GF-D8 (cell line): ENCODE measurements at regions not wholly inside any gene's neighbourhood (a gene's known extent, or its start where the extent isn't known, plus 50 kb on each side); places are given as distances from the start of the nearest gene placed in this dataset.

Source experiments
- DNase-seq: peaks from one replicate; lab custom pipeline; 2025; lab: John Stamatoyannopoulos, UW

DNA sequence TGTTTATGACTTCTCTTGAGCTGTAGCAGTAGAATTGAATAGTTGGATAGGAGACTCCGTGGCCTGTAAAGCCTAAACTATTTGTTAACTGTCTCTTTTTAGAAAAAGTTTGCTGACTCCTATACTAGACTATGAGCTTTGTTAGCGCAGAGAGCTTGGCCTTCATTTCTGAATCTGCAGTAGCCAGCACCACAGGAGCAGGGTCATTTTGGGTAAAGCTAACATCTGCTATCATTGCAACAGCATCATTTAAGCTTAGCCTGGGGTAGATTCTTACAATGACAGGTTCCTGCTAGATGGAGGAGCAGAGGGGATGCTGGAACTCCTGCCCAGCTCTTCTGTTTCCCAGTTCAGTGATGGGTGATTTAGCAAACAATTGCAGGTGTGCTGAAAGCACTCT is 133.7 kb upstream of the ASTN2 start:
- DNase-seq, result no peak

DNA sequence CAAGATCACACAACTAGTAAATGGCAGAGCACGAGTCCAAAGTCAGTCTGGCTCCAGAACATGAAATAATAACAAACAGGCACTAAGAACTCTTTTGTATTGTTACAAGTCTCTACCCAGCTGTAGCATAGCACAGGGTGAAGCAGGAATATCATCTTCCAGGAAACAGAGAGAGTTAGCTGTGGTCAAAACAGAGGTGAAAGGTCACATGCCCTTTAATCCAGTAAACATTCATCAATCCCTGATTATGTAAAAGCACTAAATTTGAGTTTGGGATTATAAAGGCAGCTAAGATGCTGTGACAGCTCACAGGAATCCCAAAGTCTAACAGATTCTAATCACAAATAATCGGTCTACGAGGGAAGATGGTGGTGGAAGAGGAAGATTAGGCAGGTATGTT is 133.0 kb upstream of the ASTN2 start:
- DNase-seq, result no peak

DNA sequence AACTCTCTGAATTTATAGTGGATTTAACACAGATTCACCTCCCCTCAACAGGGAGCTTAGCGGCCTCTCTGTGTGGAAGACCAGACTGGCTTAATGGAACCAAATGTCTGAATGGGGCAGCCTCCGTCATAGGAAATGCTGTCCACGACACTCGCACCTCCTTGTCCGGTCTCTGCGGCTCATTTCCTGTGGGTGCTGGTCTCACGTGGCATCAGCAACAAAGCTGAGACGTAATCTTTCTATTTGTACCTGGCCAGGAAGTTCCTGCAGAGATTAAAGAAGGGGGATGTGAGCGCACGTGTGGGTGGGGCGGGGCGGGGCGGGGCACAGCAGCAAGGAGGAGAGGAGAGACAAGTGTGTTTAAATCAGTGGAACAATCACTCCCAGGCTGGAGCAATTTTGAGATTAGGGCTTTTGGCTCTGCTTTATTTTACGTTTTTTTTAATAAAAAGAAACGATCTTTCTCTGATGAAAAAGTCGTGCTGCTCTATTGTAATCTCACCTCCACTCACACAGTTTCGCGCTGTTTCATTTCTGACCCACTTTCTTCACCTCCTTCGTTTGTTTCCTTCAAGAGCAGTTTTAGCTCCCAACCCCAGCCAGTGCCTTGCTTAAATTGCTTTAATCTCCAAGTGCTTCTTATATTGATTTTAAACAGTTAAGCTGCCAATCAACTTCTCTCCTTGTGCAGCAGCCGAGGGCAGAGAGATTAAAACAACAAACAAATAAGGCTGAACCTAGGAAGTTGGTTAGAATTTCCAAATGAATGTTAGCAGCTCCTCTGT is 132.2 kb upstream of the ASTN2 start:
- no peak for DNase-seq

DNA sequence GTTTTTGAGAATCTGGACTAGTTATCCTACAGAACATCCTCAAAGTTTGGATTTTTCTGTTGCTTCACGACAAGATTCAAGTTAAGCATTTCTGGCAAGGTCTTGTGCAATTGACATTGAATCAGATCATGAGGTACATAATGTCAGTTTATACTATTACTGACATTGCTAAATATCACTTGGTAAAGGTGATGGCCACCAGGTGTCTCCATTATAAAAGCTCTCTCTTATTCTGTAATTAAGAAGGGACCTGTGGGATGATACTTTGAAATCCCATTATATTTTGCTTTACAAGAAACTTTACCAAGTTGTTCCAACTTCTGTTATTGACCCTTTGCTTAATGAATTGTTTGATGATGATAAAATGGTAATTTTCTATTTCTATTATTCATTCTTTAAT is 131.0 kb upstream of the ASTN2 start:
- no peak for DNase-seq

DNA sequence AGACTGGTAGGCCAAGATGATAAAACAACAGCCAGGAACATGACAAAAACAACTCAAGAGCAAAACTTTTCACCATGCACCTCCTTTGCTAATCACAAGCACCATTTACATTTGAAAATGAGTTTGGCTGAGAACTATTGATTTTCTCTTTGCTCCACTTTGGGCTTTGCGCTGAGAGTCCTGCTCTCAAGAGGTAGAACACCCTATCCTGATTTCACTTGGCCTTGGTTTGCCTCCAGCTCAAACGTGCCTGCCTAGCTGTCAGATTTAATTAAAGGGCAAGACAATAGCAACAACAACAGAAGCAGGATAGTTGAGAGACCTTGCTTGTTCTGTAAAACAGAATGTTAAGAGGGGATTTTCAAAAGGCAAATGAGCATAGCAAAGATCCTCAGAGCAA is 128.2 kb upstream of the ASTN2 start:
- no peak for DNase-seq

DNA sequence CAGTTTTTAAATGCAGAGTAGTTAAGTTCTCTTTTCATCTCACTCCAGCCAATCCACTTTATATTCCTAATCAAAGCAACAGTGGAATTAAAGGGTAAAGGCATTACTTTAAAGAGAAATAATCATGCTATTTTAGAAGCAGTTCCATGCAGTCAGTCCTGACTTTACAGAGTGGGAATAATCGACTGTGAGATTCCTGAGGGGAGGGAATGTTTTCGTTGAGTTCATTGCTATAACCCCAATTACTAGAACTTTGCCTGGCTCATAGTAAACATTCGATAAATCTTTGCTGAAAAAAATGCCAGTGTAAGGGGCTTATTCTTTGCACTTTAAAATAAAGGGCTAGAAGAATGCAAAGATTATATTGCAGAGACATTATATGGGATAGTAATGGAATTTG is 127.2 kb upstream of the ASTN2 start:
- no peak for DNase-seq

DNA sequence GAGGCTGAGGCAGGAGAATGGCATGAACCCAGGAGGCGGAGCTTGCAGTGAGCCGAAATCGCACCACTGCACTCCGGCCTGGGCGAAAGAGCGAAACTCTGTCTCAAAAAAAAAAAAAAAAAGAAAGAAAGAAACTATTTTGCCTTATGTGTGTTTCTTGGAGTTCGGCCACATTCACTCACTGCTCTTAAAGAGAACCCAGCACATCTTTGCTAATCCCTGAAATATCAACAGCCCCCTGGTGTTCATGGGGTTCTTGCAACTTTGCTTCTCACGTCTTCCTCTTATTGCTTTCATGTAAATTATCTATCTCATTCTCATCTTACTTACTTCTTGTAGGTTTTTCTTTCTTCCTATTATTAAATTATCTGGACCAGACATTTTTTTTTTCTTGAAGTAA is 126.3 kb upstream of the ASTN2 start:
- no peak for DNase-seq

DNA sequence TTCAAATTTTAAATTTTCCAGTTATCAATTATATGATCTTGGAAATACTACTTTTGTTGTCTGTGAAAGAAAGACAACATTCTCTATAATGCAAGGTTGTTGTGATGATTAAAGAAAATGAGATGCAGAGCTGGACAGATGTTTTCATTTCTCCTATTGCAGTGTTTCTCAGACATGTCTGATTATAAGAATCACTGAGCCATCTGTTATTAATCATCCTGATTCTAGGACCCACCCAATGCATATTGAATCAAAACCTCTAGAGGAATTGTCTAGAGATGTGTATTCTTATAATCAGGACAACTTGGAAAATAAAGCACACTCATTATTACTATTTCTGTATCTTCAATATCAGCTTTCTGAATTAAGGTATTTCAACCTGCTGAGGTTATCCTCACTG is 121.1 kb upstream of the ASTN2 start:
- no peak for DNase-seq

DNA sequence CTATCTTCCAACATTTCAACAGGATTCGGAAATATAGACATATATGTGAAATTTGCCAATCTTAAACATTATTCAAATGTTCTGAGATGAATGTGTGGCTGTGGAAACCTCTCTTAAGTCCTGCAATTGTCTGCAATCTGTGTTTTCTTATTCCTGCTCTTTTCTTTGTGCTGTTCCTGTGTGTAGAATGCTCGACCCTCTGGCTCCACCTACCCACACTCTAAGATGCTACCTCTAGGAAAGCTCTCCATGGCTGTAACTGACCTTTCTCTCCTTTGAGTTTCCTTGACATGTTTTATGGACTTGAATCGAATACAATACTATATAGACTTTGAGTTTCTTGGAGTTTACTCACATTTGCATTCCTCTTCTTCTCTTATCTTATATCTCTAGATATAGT is 120.6 kb upstream of the ASTN2 start:
- DNase-seq, result no peak

DNA sequence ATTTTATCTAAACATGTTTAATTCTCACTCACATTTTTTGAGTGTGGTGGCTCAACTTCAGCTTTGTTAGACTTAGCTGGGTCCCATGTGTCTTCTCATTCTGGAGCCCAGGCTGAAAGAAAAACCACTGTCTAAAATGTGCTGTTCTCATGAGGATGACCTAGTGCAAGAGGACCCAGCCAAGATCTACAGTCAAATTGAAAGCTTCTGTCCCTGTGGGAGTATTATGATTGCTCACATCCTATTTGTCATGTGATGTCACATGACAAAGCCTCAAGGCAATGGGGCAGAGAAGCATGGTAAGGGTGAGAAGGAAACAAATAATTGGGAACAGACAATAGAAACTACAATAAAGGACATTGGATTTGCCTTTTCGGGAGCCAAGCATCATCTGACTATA is 113.4 kb upstream of the ASTN2 start:
- no peak for DNase-seq

DNA sequence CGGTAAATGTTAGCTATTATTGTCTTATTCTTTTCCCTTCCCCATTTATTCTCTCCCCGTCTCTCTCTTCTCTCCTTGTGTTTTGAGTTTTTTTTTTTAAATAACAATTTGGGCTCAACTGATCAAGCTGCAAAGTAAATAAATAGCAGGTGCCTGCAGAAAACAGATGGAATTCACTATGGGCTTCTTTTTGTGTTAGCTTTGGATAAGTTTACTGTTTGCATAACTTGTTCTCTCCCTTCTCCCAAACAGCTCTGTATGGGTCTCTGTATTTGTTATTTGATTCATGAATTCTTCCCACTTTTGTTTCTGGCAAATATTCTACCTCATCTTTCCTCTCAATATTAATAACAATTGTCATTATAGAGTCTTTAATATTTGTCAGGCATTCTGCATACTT is 111.8 kb upstream of the ASTN2 start:
- DNase-seq, result no peak

DNA sequence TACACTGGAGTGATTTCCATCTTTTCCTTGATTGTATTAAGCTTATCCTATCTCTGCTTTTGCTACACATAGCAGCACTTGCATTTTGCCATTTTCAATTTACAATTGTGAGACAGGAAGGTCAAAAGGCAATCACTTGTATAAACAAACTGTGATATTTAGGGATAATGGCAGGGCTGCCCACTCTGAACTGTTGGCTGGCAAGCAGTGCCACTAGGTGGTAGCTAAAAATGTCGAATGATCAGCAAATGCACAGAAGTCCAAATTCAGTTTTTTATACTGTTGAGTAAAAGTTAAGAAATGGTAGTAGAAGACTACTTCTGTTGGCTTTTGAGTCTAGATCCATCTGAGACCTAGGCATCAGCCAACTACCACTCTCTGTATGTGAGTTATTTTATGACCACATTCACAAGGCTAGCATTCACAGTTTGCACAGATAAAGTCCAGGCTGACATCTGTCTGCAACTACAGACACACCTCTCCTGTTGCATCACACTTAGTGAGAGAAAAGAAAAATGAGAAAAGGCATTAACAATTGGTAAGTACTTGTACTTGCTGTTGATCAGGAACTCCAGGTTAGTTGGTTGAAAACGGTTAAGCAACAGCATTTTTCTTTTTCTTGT is 108.8 kb upstream of the ASTN2 start:
- no peak for DNase-seq

DNA sequence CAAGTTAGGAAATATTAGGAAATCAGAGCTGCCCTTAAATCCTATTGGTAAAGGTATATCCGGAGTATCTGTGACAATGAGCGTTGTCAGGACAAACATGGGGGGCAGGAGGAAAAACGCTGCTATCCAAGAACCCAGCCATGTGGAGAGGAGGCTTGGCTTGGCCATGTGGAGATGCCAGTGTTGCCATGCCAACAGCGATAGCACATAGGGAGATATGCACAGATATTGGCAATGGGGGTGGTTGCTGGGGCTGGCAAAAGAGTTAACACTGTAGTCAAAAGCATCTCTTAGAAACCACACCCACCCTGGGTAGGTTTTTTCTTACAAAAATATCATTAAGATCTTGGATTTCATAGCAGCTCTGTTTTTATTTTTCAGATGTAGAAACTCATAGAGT is 106.4 kb upstream of the ASTN2 start:
- no peak for DNase-seq

DNA sequence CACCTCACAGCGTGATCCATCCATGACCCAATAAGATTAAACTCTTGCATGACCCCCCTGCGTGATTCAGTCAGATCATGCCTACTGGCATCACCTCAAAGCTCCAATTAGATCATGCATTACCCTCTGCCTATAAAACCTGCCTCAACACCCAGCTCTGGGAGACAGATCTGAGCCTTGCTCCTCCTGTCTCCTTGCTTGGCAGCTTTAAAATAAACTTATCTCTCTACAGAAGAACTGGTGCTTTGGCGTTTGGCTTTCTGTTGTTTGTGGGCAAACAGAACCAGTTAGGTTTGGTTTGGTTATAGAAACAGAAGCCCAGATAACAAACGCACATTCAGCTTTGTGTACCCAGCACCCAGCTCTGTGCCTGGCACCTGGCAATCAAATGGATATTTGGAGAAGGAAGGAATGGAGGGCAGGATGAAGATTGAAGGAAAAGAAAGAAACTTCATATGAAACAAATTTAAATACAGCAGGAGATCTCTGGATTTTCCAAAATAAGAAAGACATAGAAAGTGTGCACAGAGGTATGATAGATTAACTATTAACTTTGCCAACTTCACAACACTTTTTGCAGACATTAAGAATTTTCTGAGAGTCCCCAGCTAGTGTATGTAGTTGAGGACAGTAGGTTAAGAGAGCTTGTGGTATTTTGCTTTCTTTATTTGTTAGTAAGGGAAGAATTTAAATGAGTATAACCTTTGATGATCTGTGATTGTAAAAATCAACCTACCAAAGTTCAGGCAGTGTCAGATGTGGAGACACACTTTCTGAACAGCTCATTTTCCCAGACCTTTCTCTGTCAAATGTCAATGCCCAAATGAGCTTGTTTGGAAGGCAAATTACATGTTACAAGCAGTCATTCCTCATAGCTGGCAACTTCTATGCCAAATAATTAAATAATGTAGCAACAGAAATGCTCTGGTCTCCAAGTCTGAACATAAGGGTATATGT is 102.1 kb upstream of the ASTN2 start:
- DNase-seq, result no peak

DNA sequence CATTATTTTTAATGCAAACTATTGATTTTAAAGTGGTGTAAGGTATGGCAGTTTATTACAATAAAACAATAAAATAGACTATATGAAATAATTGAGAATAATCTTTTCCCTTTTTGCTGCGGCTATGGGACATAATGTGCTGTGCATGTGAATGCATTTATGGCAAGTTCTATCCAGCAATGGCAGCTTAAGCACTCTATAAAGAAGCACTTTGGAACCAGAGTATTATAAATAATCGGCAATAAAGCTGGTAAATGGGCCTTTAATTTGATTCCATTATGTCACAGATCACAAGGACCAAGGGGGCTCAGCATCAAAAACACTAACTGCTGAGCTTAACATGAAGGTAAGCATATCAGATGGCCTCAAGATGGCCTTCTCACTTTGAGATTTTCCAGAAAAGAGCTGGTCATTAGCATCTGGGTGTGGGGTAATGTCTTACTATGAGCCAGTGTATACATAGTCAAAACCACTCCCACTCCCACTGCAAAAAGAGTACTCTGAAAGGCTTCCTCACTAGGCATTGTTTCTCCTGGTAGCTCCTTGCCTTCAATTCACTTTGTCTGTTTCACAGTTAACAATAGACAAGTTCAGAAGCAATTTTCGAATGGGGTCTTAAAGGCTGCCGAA is 97.1 kb upstream of the ASTN2 start:
- no peak for DNase-seq

DNA sequence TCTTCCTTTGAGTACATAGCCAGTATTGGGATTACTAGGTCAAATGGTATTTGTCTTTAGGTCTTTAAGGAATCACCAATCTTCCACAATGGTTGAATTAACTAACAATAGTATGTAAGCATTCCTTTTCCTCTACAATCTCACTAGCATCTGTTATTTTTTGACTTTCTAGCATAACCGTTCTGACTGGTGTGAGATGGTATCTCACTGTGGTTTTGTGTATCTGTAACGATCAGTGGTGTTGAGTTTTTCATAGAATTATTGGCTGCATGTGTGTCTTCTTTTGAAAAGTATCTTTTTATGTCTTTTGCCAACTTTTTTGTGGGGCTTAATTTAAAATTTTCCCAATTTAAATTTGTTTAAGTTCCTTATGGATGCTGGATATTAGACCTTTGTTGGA is 81.5 kb upstream of the ASTN2 start:
- no peak for DNase-seq

DNA sequence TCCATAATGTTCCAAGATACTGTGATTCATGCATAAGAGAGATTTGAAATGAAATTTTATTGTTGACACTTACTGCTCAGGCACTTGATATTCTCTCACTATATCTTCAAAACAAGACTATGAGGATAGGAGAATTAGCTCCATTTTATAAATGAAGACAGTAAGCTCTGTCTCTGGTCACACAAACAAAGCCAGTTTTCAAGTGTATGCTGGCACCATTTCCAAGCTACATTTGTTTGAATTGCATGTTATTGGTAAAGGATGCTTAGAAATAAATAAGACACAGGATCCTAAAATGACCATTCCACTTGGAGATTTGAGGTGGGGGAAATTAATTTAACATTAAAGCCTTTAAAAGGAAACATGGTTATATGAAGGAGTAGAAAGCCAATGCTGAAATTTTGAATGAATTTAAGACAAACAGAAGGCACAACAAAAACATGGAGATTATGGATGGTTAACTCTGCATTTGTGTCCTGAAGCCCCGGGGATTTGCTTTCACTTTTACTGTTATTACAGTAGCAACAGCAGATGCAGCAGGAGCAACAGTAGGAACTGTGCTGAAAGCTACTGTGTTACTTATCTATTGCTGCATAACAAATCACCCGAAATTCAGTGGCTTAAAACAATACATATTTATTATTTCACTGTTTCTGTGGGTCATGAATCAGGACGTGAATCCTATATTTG is 79.7 kb upstream of the ASTN2 start:
- DNase-seq, result no peak

DNA sequence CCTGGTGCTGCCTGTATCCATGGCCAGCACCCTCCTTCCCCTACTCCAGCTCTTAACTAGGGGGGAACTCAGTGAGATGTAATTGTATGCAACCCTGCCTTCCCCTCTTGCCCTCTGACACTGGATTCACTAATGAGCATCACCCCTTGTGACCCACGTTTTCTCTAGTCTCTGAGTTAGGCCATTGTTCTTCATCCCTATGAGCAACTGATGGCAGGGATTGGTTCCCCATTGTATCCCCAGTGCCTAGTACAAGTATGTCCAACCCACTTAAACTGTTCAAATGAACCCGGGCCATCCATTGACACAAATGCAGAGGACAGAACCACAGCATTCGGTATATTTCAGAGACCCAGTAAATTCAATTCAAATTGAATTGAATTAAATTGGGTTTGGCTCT is 77.6 kb upstream of the ASTN2 start:
- DNase-seq, result no peak

DNA sequence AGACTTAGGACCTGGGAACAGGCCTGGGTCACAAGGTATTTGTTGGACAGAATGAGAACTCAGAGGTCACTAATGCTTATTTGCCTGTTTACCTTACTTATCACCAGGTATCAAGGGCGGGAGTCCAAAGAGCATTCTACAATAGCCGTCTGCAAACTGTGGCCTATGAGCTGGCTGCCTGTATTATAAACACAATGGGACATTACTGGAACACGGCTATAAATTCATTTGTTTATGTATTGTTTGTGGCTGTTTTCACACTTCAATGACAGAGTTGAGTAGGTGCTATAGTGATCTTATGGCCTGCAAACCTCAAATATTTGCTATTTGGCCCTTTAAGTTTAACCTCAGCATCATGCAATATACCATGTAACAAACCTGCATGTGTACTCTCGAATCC is 76.6 kb upstream of the ASTN2 start:
- no peak for DNase-seq

DNA sequence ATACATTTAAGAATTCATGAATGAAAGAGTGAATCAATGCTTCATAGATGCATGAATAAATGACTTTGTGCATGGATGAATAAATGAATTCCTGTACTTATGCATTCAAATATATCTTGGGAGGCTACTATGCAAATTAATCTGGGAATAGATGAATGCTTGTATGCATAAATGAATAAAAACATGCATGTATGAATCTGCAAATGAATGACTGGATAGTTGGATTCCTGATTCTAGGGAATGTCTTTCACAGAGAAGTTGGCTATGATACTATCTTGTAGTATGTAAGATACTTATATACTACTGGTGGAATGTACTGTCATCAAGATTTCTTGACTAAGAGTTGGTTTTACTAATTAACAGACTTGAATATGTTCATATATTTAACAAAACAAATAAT is 75.3 kb upstream of the ASTN2 start:
- DNase-seq, result no peak

DNA sequence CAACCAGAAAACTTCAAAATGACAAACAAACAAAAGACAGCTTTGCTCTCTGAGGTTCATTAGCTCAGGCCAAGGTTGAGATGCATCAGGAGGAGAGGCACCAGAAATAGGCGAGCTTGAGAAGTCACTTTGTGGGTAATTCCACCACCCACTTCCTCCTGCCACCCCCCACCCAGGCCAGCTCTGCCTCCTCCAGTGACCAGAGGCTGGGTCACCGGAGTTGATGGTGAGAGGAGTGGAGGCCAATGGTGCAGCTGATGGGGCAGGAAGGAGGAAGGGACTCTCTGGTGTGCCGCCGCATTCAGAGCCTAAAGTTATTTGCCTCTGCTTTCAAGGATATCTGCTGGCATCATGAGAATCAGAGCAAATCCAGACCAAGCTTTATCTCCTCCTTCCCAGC is 73.8 kb upstream of the ASTN2 start:
- DNase-seq, result no peak
